OCI-LY3 (cell line): ENCODE measurements at regions not wholly inside any gene's neighbourhood (a gene's known extent, or its start where the extent isn't known, plus 50 kb on each side); places are given as distances from the start of the nearest gene placed in this dataset.

ENCODE experiments used
- H2AFZ ChIP-seq: fragments of 200-600, 300-600 bp; shearing (Covaris generic); 2 replicates; pipeline ENCODE4 v1.6.0; 2014; ENCODE audit warnings: antibody characterized with exemption, low read depth, low read length
- H3K27ac ChIP-seq: fragments of 200-600, 300-600 bp; sonication (generic); 2 replicates; pipeline ENCODE4 v1.5.1; 2014; ENCODE audit warnings: mild to moderate bottlenecking, low read length, moderate library complexity, mixed read lengths
- H3K27me3 ChIP-seq: fragments of 200-600, 300-600 bp; sonication (generic); 2 replicates; pipeline ENCODE4 v1.6.1; 2014; ENCODE audit warnings: low read depth, low read length, mixed read lengths
- H3K36me3 ChIP-seq: fragments of 200-600, 300-600 bp; sonication (generic); replicated peaks from 2 replicates; pipeline ENCODE3; 2014; ENCODE audit warnings: low read depth, low read length, mixed read lengths
- H3K4me1 ChIP-seq: fragments of 300-600, 200-600 bp; sonication (generic); 2 replicates; pipeline ENCODE4 v1.6.1; 2014; ENCODE audit warnings: low read length, mixed read lengths
- H3K4me2 ChIP-seq: fragments of 200-600, 300-600 bp; sonication (generic); 2 replicates; pipeline ENCODE4 v1.6.1; 2014; ENCODE audit warnings: low read length, mixed read lengths
- H3K4me3 ChIP-seq: fragments of 300-600, 200-600 bp; sonication (generic); 2 replicates; pipeline ENCODE4 v1.5.1; 2014; ENCODE audit warnings: antibody characterized with exemption, mild to moderate bottlenecking, low read length, moderate library complexity
- H3K79me2 ChIP-seq: fragments of 300-600, 200-600 bp; shearing (Covaris generic); 2 replicates; pipeline ENCODE4 v1.6.1; 2014; ENCODE audit warnings: mild to moderate bottlenecking, low read length, mixed read lengths
- H3K9ac ChIP-seq: fragments of 300-600, 200-600 bp; shearing (Covaris generic); 2 replicates; pipeline ENCODE4 v1.6.0; 2014; ENCODE audit warnings: mild to moderate bottlenecking, low read length, moderate library complexity
- H3K9me3 ChIP-seq: fragments of 200-600, 300-600 bp; shearing (Covaris generic); 2 replicates; pipeline ENCODE4 v1.6.1; 2014; ENCODE audit warnings: low read length, mixed read lengths; ENCODE audit not compliant: insufficient read depth
- H4K20me1 ChIP-seq: fragments of 200-600, 300-600 bp; sonication (generic); 2 replicates; pipeline ENCODE4 v1.6.1; 2016; ENCODE audit warnings: low read length, mixed read lengths; ENCODE audit not compliant: insufficient read depth
- CTCF ChIP-seq: fragments of 200-600, 300-600 bp; sonication (generic); IDR thresholded peaks from 2 replicates; pipeline ENCODE4 v1.5.1; 2014; ENCODE audit warnings: antibody characterized with exemption, low read length, low read depth
- EZH2phosphoT487 ChIP-seq: fragments of 200-600 bp; shearing (Covaris generic); IDR thresholded peaks from 2 replicates; pipeline ENCODE4 v1.6.1; 2018; ENCODE audit warnings: antibody characterized with exemption, mixed run types, low read depth

GRCh38 chr13:24630121-24630520 is 50.1 kb upstream of the ATP12A start:
- no peak overlapping the region for H3K4me2 ChIP-seq
- no peak for TF ChIP-seq CTCF
- no peak for TF ChIP-seq EZH2phosphoT487

More at GRCh38 chr13:24630121-24630520, 50.1 kb upstream of the ATP12A start:
- no peak overlapping the region for H3K4me3 ChIP-seq
- peaks cover 16% of the 10 kb centered on the region for H3K4me1 ChIP-seq
- no peaks in the 10 kb centered on the region for H3K9me3 ChIP-seq
- no peaks in the 10 kb centered on the region for H3K27me3 ChIP-seq
- no peaks in the 10 kb centered on the region for H4K20me1 ChIP-seq
- no peaks in the 10 kb centered on the region for H3K36me3 ChIP-seq
- H3K79me2 ChIP-seq: no peaks in the 10 kb centered on the region
- H3K9ac ChIP-seq: no peak overlapping the region
- H3K27ac ChIP-seq: no peak overlapping the region
- H2AFZ ChIP-seq: no peak overlapping the region
